ENCODE measurements at regions not wholly inside any gene's neighbourhood (a gene's known extent, or its start where the extent isn't known, plus 50 kb on each side); places are given as distances from the start of the nearest gene placed in this dataset.
"Not testable (repeated sequence)": the region's sequence is repeated elsewhere in the genome, so short reads cannot be mapped to it uniquely, and the experiment has no call there.

DNA sequence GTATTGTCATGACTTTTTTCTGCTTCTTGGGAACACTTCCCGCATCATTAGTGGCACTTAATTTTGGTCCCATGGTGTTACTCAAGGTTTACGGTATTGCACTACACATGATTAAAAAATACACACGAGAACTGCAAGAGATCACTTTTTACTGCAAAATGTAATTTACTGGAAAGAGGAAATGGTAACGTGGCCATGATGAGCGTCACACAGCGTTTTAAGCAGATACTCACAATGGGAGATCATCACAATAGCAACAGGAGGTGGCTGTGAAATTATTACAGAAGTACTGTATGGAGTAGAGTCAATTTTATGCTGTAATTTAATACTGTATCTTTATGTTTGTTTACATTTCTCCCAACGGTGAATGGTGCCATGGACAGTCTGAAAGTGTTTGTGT lies 1510.3 kb downstream of the AMY1C start:
- TF ChIP-seq JUND (IDR thresholded peaks at IDR 0.05): no peak
- WGBS: 67% methylated on average over 7 of the region's 7 CpGs
- no peaks in the 10 kb centered on the region for H3K4me1 ChIP-seq (ENCODE audit: control insufficient read depth in 4 of 4, insufficient read depth in 4 of 4, low read length in 3 of 4)
- H3K9ac ChIP-seq (ENCODE audit: low read depth in 1 of 2, low read length in 2 of 2): no peak overlapping the region
- DNase-seq (ENCODE audit: low spot score): no peak
- no peaks in the 10 kb centered on the region for H3K27me3 ChIP-seq (ENCODE audit: control insufficient read depth in 4 of 4, insufficient read depth in 4 of 4, low read length in 3 of 4)
- no peak overlapping the region for H3K27ac ChIP-seq (ENCODE audit: low read depth in 1 of 2, low read length in 2 of 2)
- H3K36me3 ChIP-seq (ENCODE audit: control insufficient read depth in 4 of 4, insufficient read depth in 3 of 4, low read depth in 1 of 4, low read length in 3 of 4): no peaks in the 10 kb centered on the region
- peaks cover 0 to 10% (median 0%) of the 10 kb centered on the region in 4 donors for H3K9me3 ChIP-seq (ENCODE audit: control insufficient read depth in 4 of 4, low read length in 3 of 4)
- no peak overlapping the region for H3K4me3 ChIP-seq (ENCODE audit: low read depth in 1 of 3, low read length in 3 of 3)

DNA sequence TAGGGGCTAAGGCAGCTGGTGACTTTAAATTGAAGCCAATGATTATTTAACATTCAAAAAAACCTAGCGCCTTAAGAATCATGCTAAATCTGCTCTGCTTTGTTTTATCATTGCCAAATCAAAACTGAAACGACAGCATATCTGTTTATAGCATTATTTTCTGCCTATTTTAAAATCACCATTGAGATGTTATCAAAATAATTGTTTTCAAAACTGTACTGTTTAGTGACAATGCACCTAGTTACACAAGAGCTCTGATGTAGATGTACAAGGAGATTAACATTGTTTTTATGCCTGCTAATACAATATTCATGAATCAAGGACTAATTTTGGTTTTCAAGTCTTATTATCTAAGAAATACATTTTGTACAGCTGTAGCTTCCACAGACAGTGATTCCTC lies 1521.3 kb downstream of the AMY1C start:
- Histone ChIP-seq H3K27me3 (ENCODE audit: control insufficient read depth in 4 of 4, insufficient read depth in 4 of 4, low read length in 3 of 4) (no peaks in the 10 kb centered on the region), H3K4me3 (ENCODE audit: low read depth in 1 of 3, low read length in 3 of 3) (no peak overlapping the region), H3K27ac (ENCODE audit: low read depth in 1 of 2, low read length in 2 of 2) (no peak overlapping the region), H3K4me1 (ENCODE audit: control insufficient read depth in 4 of 4, insufficient read depth in 4 of 4, low read length in 3 of 4) (no peaks in the 10 kb centered on the region), H3K9ac (ENCODE audit: low read depth in 1 of 2, low read length in 2 of 2) (no peak overlapping the region), H3K9me3 (ENCODE audit: control insufficient read depth in 4 of 4, low read length in 3 of 4) (peaks cover 0 to 17% (median 0%) of the 10 kb centered on the region in 4 donors), H3K36me3 (ENCODE audit: control insufficient read depth in 4 of 4, insufficient read depth in 3 of 4, low read depth in 1 of 4, low read length in 3 of 4) (no peaks in the 10 kb centered on the region)
- 59% methylated on average over 2 of the region's 2 CpGs for WGBS
- TF ChIP-seq, protein P1, sequence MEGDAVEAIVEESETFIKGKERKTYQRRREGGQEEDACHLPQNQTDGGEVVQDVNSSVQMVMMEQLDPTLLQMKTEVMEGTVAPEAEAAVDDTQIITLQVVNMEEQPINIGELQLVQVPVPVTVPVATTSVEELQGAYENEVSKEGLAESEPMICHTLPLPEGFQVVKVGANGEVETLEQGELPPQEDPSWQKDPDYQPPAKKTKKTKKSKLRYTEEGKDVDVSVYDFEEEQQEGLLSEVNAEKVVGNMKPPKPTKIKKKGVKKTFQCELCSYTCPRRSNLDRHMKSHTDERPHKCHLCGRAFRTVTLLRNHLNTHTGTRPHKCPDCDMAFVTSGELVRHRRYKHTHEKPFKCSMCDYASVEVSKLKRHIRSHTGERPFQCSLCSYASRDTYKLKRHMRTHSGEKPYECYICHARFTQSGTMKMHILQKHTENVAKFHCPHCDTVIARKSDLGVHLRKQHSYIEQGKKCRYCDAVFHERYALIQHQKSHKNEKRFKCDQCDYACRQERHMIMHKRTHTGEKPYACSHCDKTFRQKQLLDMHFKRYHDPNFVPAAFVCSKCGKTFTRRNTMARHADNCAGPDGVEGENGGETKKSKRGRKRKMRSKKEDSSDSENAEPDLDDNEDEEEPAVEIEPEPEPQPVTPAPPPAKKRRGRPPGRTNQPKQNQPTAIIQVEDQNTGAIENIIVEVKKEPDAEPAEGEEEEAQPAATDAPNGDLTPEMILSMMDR (IDR thresholded peaks at IDR 0.05; ENCODE audit: low read depth, low read length, missing input control): no peak
- TF ChIP-seq, protein P2, sequence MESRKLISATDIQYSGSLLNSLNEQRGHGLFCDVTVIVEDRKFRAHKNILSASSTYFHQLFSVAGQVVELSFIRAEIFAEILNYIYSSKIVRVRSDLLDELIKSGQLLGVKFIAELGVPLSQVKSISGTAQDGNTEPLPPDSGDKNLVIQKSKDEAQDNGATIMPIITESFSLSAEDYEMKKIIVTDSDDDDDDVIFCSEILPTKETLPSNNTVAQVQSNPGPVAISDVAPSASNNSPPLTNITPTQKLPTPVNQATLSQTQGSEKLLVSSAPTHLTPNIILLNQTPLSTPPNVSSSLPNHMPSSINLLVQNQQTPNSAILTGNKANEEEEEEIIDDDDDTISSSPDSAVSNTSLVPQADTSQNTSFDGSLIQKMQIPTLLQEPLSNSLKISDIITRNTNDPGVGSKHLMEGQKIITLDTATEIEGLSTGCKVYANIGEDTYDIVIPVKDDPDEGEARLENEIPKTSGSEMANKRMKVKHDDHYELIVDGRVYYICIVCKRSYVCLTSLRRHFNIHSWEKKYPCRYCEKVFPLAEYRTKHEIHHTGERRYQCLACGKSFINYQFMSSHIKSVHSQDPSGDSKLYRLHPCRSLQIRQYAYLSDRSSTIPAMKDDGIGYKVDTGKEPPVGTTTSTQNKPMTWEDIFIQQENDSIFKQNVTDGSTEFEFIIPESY (IDR thresholded peaks at IDR 0.05): no peak
- TF ChIP-seq YY1 (IDR thresholded peaks at IDR 0.05): no peak
- TF ChIP-seq, protein P3, sequence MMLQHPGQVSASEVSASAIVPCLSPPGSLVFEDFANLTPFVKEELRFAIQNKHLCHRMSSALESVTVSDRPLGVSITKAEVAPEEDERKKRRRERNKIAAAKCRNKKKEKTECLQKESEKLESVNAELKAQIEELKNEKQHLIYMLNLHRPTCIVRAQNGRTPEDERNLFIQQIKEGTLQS (IDR thresholded peaks at IDR 0.05): no peak
- no peak for DNase-seq (ENCODE audit: low spot score)

DNA sequence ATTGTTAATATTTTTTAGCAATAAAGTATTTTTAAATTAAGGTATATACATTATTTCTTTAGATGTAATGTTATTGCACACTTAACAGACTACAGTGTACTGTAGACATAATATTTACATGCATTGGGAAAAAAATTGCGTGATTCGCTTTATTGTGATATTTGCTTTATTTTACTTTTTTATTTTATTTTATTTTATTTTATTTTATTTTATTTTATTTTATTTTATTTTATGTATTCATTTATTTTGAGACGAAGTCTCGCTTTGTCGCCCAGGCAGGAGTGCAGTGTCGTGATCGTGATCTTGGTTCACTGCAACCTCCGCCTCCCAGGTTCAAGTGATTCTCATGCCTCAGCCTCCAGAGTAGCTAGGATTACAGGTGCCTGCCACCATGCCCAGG lies 1522.7 kb downstream of the AMY1C start:
- DNase-seq (ENCODE audit: low spot score); H3K27ac ChIP-seq (ENCODE audit: low read depth in 1 of 2, low read length in 2 of 2); H3K4me3 ChIP-seq (ENCODE audit: low read depth in 1 of 3, low read length in 3 of 3); H3K4me1 ChIP-seq (ENCODE audit: control insufficient read depth in 4 of 4, insufficient read depth in 4 of 4, low read length in 3 of 4); H3K36me3 ChIP-seq (ENCODE audit: control insufficient read depth in 4 of 4, insufficient read depth in 3 of 4, low read depth in 1 of 4, low read length in 3 of 4); H3K27me3 ChIP-seq (ENCODE audit: control insufficient read depth in 4 of 4, insufficient read depth in 4 of 4, low read length in 3 of 4); H3K9ac ChIP-seq (ENCODE audit: low read depth in 1 of 2, low read length in 2 of 2): not testable (repeated sequence)
- WGBS: 94% methylated on average over 8 of the region's 8 CpGs
- H3K9me3 ChIP-seq (ENCODE audit: control insufficient read depth in 4 of 4, low read length in 3 of 4): peaks cover 0 to 17% (median 0%) of the 10 kb centered on the region in 4 donors

DNA sequence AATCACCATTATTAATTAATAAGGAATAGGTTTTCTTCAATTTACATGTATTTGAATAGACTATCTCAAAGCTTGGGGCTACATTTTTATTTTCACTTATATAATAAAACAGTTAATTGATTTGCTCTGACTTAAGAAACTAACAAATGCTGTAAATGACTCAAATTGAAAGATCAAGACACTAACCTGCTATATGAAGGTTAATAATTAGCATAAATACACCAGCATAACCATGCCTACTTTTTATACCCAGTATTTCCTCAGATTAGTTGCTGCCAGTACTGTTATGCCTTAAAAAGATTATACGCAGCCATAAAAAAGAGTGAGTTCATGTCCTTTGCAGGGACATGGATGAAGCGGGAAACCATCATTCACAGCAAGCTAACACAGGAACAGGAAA lies 1545.1 kb downstream of the AMY1C start:
- Histone ChIP-seq H3K27me3 (ENCODE audit: control insufficient read depth in 4 of 4, insufficient read depth in 4 of 4, low read length in 3 of 4) (no peaks in the 10 kb centered on the region), H3K4me3 (ENCODE audit: low read depth in 1 of 3, low read length in 3 of 3) (no peak overlapping the region), H3K27ac (ENCODE audit: low read depth in 1 of 2, low read length in 2 of 2) (no peak overlapping the region), H3K9me3 (ENCODE audit: control insufficient read depth in 4 of 4, low read length in 3 of 4) (no peaks in the 10 kb centered on the region), H3K36me3 (ENCODE audit: control insufficient read depth in 4 of 4, insufficient read depth in 3 of 4, low read depth in 1 of 4, low read length in 3 of 4) (no peaks in the 10 kb centered on the region), H3K9ac (ENCODE audit: low read depth in 1 of 2, low read length in 2 of 2) (no peak overlapping the region), H3K4me1 (ENCODE audit: control insufficient read depth in 4 of 4, insufficient read depth in 4 of 4, low read length in 3 of 4) (no peaks in the 10 kb centered on the region)
- 90% methylated on average over 2 of the region's 2 CpGs for WGBS
- no peak for TF ChIP-seq HNF4A (conservative IDR thresholded peaks at IDR 0.05)
- TF ChIP-seq, protein P4, sequence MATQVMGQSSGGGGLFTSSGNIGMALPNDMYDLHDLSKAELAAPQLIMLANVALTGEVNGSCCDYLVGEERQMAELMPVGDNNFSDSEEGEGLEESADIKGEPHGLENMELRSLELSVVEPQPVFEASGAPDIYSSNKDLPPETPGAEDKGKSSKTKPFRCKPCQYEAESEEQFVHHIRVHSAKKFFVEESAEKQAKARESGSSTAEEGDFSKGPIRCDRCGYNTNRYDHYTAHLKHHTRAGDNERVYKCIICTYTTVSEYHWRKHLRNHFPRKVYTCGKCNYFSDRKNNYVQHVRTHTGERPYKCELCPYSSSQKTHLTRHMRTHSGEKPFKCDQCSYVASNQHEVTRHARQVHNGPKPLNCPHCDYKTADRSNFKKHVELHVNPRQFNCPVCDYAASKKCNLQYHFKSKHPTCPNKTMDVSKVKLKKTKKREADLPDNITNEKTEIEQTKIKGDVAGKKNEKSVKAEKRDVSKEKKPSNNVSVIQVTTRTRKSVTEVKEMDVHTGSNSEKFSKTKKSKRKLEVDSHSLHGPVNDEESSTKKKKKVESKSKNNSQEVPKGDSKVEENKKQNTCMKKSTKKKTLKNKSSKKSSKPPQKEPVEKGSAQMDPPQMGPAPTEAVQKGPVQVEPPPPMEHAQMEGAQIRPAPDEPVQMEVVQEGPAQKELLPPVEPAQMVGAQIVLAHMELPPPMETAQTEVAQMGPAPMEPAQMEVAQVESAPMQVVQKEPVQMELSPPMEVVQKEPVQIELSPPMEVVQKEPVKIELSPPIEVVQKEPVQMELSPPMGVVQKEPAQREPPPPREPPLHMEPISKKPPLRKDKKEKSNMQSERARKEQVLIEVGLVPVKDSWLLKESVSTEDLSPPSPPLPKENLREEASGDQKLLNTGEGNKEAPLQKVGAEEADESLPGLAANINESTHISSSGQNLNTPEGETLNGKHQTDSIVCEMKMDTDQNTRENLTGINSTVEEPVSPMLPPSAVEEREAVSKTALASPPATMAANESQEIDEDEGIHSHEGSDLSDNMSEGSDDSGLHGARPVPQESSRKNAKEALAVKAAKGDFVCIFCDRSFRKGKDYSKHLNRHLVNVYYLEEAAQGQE (IDR thresholded peaks at IDR 0.05): no peak
- no peak for TF ChIP-seq EGR1 (IDR thresholded peaks at IDR 0.05; ENCODE audit: low read depth in 2 of 2)
- TF ChIP-seq, protein P3 (IDR thresholded peaks at IDR 0.05): no peak
- TF ChIP-seq RAD21 (IDR thresholded peaks at IDR 0.05): no peak
- no peak for TF ChIP-seq FOXA1 (IDR thresholded peaks at IDR 0.05)
- TF ChIP-seq NR2F2 (IDR thresholded peaks at IDR 0.05): no peak
- DNase-seq (ENCODE audit: low spot score): no peak

Data from liver (tissue), 8 donors.